A673 (cell line): ENCODE measurements at regions not wholly inside any gene's neighbourhood (a gene's known extent, or its start where the extent isn't known, plus 50 kb on each side); places are given as distances from the start of the nearest gene placed in this dataset.
"Not testable (repeated sequence)": the region's sequence is repeated elsewhere in the genome, so short reads cannot be mapped to it uniquely, and the experiment has no call there.

ENCODE experiments used
- CTCF ChIP-seq: fragments of 300-800, 200-600 bp; sonication (generic); conservative IDR thresholded peaks from 2 replicates; pipeline ENCODE4 v1.5.1; 2017; ENCODE audit warnings: low read depth, mild to moderate bottlenecking, antibody characterized with exemption, low read length, moderate library complexity, mixed read lengths
- EZH2 ChIP-seq: fragments of 200-600 bp; sonication (generic); IDR thresholded peaks from 2 replicates; pipeline ENCODE4 v1.6.1; 2017; ENCODE audit warnings: borderline replicate concordance, low read depth, mild to moderate bottlenecking, mixed read lengths, antibody characterized with exemption, low read length; ENCODE audit not compliant: poor library complexity, severe bottlenecking

- TF ChIP-seq CTCF, EZH2: not testable (repeated sequence)
Measured at GRCh38 chr5:26324273-26324895, 714.0 kb downstream of the CDH9 start.
